H1 (cell line): ENCODE measurements at regions not wholly inside any gene's neighbourhood (a gene's known extent, or its start where the extent isn't known, plus 50 kb on each side); places are given as distances from the start of the nearest gene placed in this dataset.

Source experiments
- CTCF ChIA-PET: fragments of 300-600 bp; sonication (Branson Sonifier 250); formaldehyde crosslinking; loops from one replicate; lab custom pipeline; 2021; ENCODE audit not compliant: partially characterized antibody; lab: Charles Lee
- POLR2A ChIA-PET: fragments of 300-600 bp; sonication (Branson Sonifier 250); formaldehyde crosslinking; loops from one replicate; lab custom pipeline; 2021; ENCODE audit warnings: inconsistent platforms; ENCODE audit not compliant: partially characterized antibody; lab: Charles Lee
- DNase-seq, 2 experiments: peaks; one replicate each; pipeline versions ENCODE4 v3.0.0 to v3.0.0-alpha.2; 2010 to 2022; ENCODE audit warnings: low spot score in 2 of 2, low read depth in 1 of 2, mixed read lengths in 1 of 2
- FAIRE-seq: peaks from 2 replicates; lab custom pipeline; 2011; peaks lifted over from hg19 to GRCh38; lab: Jason Lieb, UNC
- H2AFZ ChIP-seq: 2 replicates; pipeline ENCODE4 v1.8.1; 2012; ENCODE audit warnings: low read length, inconsistent platforms
- H2AK5ac ChIP-seq: 2 replicates; pipeline ENCODE4 v1.6.1; 2013; ENCODE audit warnings: low read depth, low read length
- H2BK120ac ChIP-seq: replicated peaks from 2 replicates; pipeline ENCODE3; 2013; ENCODE audit warnings: low read depth, low read length, inconsistent platforms
- H2BK12ac ChIP-seq: 2 replicates; pipeline ENCODE4 v1.6.1; 2013; ENCODE audit warnings: low read depth, low read length
- H2BK15ac ChIP-seq: 2 replicates; pipeline ENCODE4 v1.6.1; 2013; ENCODE audit warnings: low read length
- H2BK20ac ChIP-seq: 2 replicates; pipeline ENCODE4 v1.6.1; 2013; ENCODE audit warnings: low read length
- H2BK5ac ChIP-seq: 2 replicates; pipeline ENCODE4 v1.6.1; 2013; ENCODE audit warnings: low read depth, low read length
- H3K14ac ChIP-seq: 2 replicates; pipeline ENCODE4 v1.6.1; 2013; ENCODE audit warnings: inconsistent platforms; ENCODE audit not compliant: insufficient read length
- H3K18ac ChIP-seq: 2 replicates; pipeline ENCODE4 v1.6.1; 2013; ENCODE audit warnings: low read length; ENCODE audit errors: extremely low read depth
- H3K23ac ChIP-seq: 2 replicates; pipeline ENCODE4 v1.6.1; 2013; ENCODE audit warnings: inconsistent platforms; ENCODE audit not compliant: insufficient read length
- H3K23me2 ChIP-seq: 2 replicates; pipeline ENCODE4 v1.6.1; 2013; ENCODE audit warnings: low read depth, low read length
- H3K27ac ChIP-seq: 2 replicates; pipeline ENCODE4 v1.6.1; 2011; ENCODE audit warnings: low read depth, low read length, inconsistent platforms
- H3K27me3 ChIP-seq, 4 experiments: replicated peaks in 1 of 4; 1 replicate in 1 of 4; 2 replicates in 3 of 4; pipeline versions ENCODE4 v1.6.1 to v1.8.1; 2011 to 2013; ENCODE audit warnings: low read length in 3 of 4, mild to moderate bottlenecking in 3 of 4, inconsistent platforms in 2 of 4, mixed read lengths in 2 of 4, moderate library complexity in 1 of 4; ENCODE audit not compliant: control insufficient read depth in 3 of 4, insufficient read depth in 3 of 4; ENCODE audit errors: extremely low read depth in 1 of 4
- H3K36me3 ChIP-seq, 4 experiments: 2 replicates each; pipeline versions ENCODE4 v1.6.1 to v1.8.1; 2011 to 2013; ENCODE audit warnings: mild to moderate bottlenecking in 4 of 4, low read length in 3 of 4, moderate library complexity in 2 of 4, control low read depth in 1 of 4, inconsistent platforms in 1 of 4; ENCODE audit not compliant: insufficient read depth in 4 of 4, control insufficient read depth in 2 of 4
- H3K4ac ChIP-seq: replicated peaks from 2 replicates; pipeline ENCODE3; 2013; ENCODE audit warnings: low read length, low read depth, mixed read lengths, inconsistent platforms; ENCODE audit not compliant: insufficient read length
- H3K4me1 ChIP-seq, 4 experiments: replicated peaks in 1 of 4; 1 replicate in 1 of 4; 2 replicates in 3 of 4; pipeline versions ENCODE4 v1.6.1 to v1.8.1; 2011 to 2013; ENCODE audit warnings: low read length in 3 of 4, inconsistent platforms in 2 of 4, mixed read lengths in 1 of 4; ENCODE audit not compliant: insufficient read depth in 4 of 4, control insufficient read depth in 3 of 4
- H3K4me2 ChIP-seq, 2 experiments: 2 replicates each; pipeline versions ENCODE4 v1.6.1 to v1.8.1; 2011 to 2013; ENCODE audit warnings: low read depth in 2 of 2, low read length in 2 of 2, control low read depth in 1 of 2, inconsistent platforms in 1 of 2, mild to moderate bottlenecking in 1 of 2; ENCODE audit not compliant: insufficient read depth in 1 of 2
- H3K4me3 ChIP-seq, 4 experiments: fragments of 200-600, 300-600 bp in 1 of 4; sonication (generic), shearing (Covaris generic), sonication (Bioruptor Twin) in 1 of 4; 2 replicates each; pipeline versions ENCODE4 v1.5.1 to v1.8.1; 2011 to 2016; ENCODE audit warnings: low read length in 4 of 4, low read depth in 3 of 4, control low read depth in 2 of 4, inconsistent platforms in 2 of 4, mild to moderate bottlenecking in 2 of 4, mixed read lengths in 1 of 4, moderate library complexity in 1 of 4; ENCODE audit not compliant: insufficient read depth in 2 of 4; ENCODE audit errors: extremely low read depth in 1 of 4
- H3K56ac ChIP-seq: replicated peaks from 2 replicates; pipeline ENCODE3; 2013; ENCODE audit warnings: low read depth, mild to moderate bottlenecking, mixed read lengths, low read length, inconsistent platforms; ENCODE audit not compliant: insufficient read length
- H3K79me1 ChIP-seq: 2 replicates; pipeline ENCODE4 v1.6.1; 2013; ENCODE audit warnings: low read depth, low read length, control low read depth
- H3K79me2 ChIP-seq, 2 experiments: 2 replicates each; pipeline versions ENCODE4 v1.6.1 to v1.8.1; 2012 to 2013; ENCODE audit warnings: low read length in 2 of 2, mild to moderate bottlenecking in 2 of 2, inconsistent platforms in 1 of 2; ENCODE audit not compliant: insufficient read depth in 2 of 2, control insufficient read depth in 1 of 2
- H3K9ac ChIP-seq, 4 experiments: replicated peaks in 1 of 4; 1 replicate in 1 of 4; 2 replicates in 3 of 4; pipeline versions ENCODE4 v1.6.1 to v1.8.1; 2011 to 2013; ENCODE audit warnings: low read depth in 3 of 4, low read length in 3 of 4, control low read depth in 2 of 4, mild to moderate bottlenecking in 2 of 4, moderate library complexity in 2 of 4, inconsistent platforms in 1 of 4; ENCODE audit errors: extremely low read depth in 1 of 4
- H3K9me3 ChIP-seq, 2 experiments: 2 replicates each; pipeline versions ENCODE4 v1.6.1 to v1.8.1; 2012 to 2013; ENCODE audit warnings: mild to moderate bottlenecking in 2 of 2, moderate library complexity in 2 of 2, control low read depth in 1 of 2, inconsistent platforms in 1 of 2, low read depth in 1 of 2, low read length in 1 of 2, mixed read lengths in 1 of 2; ENCODE audit not compliant: insufficient read depth in 2 of 2
- H4K20me1 ChIP-seq, 2 experiments: replicated peaks in 1 of 2; 2 replicates each; pipeline versions ENCODE3 to v1.8.1; 2011 to 2013; ENCODE audit warnings: inconsistent platforms in 2 of 2, low read length in 2 of 2, mild to moderate bottlenecking in 1 of 2; ENCODE audit not compliant: insufficient read depth in 2 of 2, control insufficient read depth in 1 of 2
- H4K5ac ChIP-seq: 2 replicates; pipeline ENCODE4 v1.6.1; 2013; ENCODE audit warnings: low read length, low read depth, mixed read lengths, inconsistent platforms; ENCODE audit not compliant: insufficient read length
- H4K8ac ChIP-seq: 2 replicates; pipeline ENCODE4 v1.8.0; 2013; ENCODE audit warnings: mild to moderate bottlenecking, moderate library complexity, low read length, inconsistent platforms; ENCODE audit not compliant: insufficient read depth; ENCODE audit errors: extremely low read depth
- H4K91ac ChIP-seq: replicated peaks from 2 replicates; pipeline ENCODE3; 2013; ENCODE audit warnings: low read length, mixed read lengths, inconsistent platforms; ENCODE audit not compliant: insufficient read length
- EGR1 ChIP-seq: IDR thresholded peaks from 2 replicates; pipeline ENCODE4 v1.6.1; 2011; ENCODE audit warnings: low read depth, low read length, borderline replicate concordance
- NANOG ChIP-seq: IDR thresholded peaks from 2 replicates; pipeline ENCODE4 v1.6.1; 2011; ENCODE audit warnings: low read length, low read depth, mild to moderate bottlenecking, inconsistent platforms; ENCODE audit not compliant: insufficient read depth, poor library complexity, severe bottlenecking
- TAF7 ChIP-seq: optimal IDR thresholded peaks from 2 replicates; pipeline ENCODE3; 2011; ENCODE audit warnings: low read depth, mild to moderate bottlenecking, inconsistent platforms, low read length, moderate library complexity, borderline replicate concordance
- WGBS, 2 experiments: shearing (Covaris generic) in 1 of 2; methylation state at CpG; one replicate each; pipeline versions ENCODE4 v1.1.6 to v1.1.7; 2013 to 2015; ENCODE audit warnings: low lambda C conversion rate in 2 of 2, mixed read lengths in 2 of 2, inconsistent platforms in 1 of 2, low coverage in 1 of 2, missing lambda C conversion rate in 1 of 2; ENCODE audit not compliant: insufficient replicate concordance in 2 of 2, insufficient coverage in 1 of 2, insufficient read length in 1 of 2; ENCODE audit errors: extremely low coverage in 1 of 2, missing lambda C conversion rate in 1 of 2; 5-methylcytosine and 5-hydroxymethylcytosine counted together

- Histone ChIP-seq H3K79me1 (no peaks in the 10 kb centered on the region), H3K56ac (no peak overlapping the region), H2BK20ac (no peak overlapping the region), H3K9ac (no peak overlapping the region), H4K8ac (no peak overlapping the region), H4K20me1 (peaks cover 0 to 4% of the 10 kb centered on the region in 2 experiments), H3K27ac (no peak overlapping the region), H3K23me2 (no peaks in the 10 kb centered on the region), H2BK5ac (no peak overlapping the region), H3K4me1 (no peaks in the 10 kb centered on the region; a peak in 1 of 7 replicates), H3K4me3 (no peak overlapping the region), H4K91ac (no peak overlapping the region), H2BK12ac (no peak overlapping the region), H3K27me3 (no peaks in the 10 kb centered on the region), H3K4me2 (no peak overlapping the region), H2AFZ (no peak overlapping the region), H2AK5ac (no peak overlapping the region), H2BK15ac (0 out of 2 replicates have a peak overlapping the region, but pooled peaks have one; percentile 61), H3K18ac (no peak overlapping the region), H3K23ac (no peak overlapping the region), H4K5ac (no peak overlapping the region), H3K79me2 (no peaks in the 10 kb centered on the region), H3K36me3 (no peaks in the 10 kb centered on the region), H3K9me3 (no peaks in the 10 kb centered on the region), H2BK120ac (no peak overlapping the region), H3K4ac (no peak overlapping the region), H3K14ac (no peak overlapping the region)
- DNase-seq, result no peak
- CTCF ChIA-PET, result interaction anchor here (1.0 to 6.2 kb wide), 9 partner anchors 8 to 137 kb away, joined by 3 to 92 read pairs (median 4); no protein-coding TSS in a partner anchor
- 40% methylated on average over 1 of the region's 1 CpG; no CpG with 5 or more reads in 1 of the 2 experiments for WGBS, 2 experiments
- POLR2A ChIA-PET, result interaction anchor here (0.6 to 0.9 kb wide), 2 partner anchors 17 to 1373 kb away, joined by 3 to 5 read pairs; no protein-coding TSS in a partner anchor
- TF ChIP-seq EGR1, result peak; percentile 61; the same call in 1 of the 2 replicates
- no peak for TF ChIP-seq NANOG
- no peak for TF ChIP-seq TAF7
- no peak for FAIRE-seq
Measured at GRCh38 chr11:119520400-119520799, 97.4 kb upstream of the THY1 start.
